ENCODE measurements at regions not wholly inside any gene's neighbourhood (a gene's known extent, or its start where the extent isn't known, plus 50 kb on each side); places are given as distances from the start of the nearest gene placed in this dataset.

DNA sequence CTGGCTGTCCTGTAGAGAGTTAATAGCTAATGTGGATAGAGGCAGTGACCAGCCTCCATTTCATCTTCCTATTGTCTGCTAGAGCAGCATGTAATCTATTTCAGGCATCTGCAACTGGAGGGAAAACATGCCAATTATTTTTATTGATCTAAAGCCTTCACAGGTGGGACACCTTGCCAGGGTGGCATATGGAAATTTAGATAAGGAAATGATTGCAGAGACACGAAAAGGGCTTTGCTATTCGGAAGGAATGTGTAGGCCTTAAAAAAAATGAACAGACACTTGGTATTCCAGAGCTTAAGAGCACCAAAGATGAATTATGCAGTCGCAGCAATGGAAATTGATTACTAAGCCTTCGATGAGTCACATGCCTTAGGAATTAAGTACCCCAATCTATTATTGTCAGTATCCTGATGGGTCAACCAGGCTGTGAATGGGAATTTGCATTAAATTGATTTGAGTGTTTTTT lies 454.7 kb downstream of the SQOR start:
- TF ChIP-seq, protein P1, sequence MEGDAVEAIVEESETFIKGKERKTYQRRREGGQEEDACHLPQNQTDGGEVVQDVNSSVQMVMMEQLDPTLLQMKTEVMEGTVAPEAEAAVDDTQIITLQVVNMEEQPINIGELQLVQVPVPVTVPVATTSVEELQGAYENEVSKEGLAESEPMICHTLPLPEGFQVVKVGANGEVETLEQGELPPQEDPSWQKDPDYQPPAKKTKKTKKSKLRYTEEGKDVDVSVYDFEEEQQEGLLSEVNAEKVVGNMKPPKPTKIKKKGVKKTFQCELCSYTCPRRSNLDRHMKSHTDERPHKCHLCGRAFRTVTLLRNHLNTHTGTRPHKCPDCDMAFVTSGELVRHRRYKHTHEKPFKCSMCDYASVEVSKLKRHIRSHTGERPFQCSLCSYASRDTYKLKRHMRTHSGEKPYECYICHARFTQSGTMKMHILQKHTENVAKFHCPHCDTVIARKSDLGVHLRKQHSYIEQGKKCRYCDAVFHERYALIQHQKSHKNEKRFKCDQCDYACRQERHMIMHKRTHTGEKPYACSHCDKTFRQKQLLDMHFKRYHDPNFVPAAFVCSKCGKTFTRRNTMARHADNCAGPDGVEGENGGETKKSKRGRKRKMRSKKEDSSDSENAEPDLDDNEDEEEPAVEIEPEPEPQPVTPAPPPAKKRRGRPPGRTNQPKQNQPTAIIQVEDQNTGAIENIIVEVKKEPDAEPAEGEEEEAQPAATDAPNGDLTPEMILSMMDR (conservative IDR thresholded peaks at IDR 0.05 in 1 of 2, IDR thresholded peaks at IDR 0.05 in 1 of 2; ENCODE audit: extremely low read depth in 1 of 2, insufficient read depth in 1 of 2, low read depth in 1 of 2, low read length in 2 of 2): no peak
- no peak for TF ChIP-seq EZH2 (IDR thresholded peaks at IDR 0.05; ENCODE audit: borderline replicate concordance, low read length)
